Loucy (cell line): ENCODE measurements at regions not wholly inside any gene's neighbourhood (a gene's known extent, or its start where the extent isn't known, plus 50 kb on each side); places are given as distances from the start of the nearest gene placed in this dataset.

ENCODE experiments used
- EZH2phosphoT487 ChIP-seq: fragments of 200-600 bp; IDR thresholded peaks from 2 replicates; pipeline ENCODE4 v1.6.1; 2018; ENCODE audit warnings: antibody characterized with exemption, mild to moderate bottlenecking, moderate library complexity, borderline replicate concordance
- TF ChIP-seq, protein P1 (sequence below): fragments of 200-600 bp; sonication (generic); conservative IDR thresholded peaks from 2 replicates; pipeline ENCODE4 v1.5.1; 2014; ENCODE audit warnings: mild to moderate bottlenecking, antibody characterized with exemption, low read length

DNA sequence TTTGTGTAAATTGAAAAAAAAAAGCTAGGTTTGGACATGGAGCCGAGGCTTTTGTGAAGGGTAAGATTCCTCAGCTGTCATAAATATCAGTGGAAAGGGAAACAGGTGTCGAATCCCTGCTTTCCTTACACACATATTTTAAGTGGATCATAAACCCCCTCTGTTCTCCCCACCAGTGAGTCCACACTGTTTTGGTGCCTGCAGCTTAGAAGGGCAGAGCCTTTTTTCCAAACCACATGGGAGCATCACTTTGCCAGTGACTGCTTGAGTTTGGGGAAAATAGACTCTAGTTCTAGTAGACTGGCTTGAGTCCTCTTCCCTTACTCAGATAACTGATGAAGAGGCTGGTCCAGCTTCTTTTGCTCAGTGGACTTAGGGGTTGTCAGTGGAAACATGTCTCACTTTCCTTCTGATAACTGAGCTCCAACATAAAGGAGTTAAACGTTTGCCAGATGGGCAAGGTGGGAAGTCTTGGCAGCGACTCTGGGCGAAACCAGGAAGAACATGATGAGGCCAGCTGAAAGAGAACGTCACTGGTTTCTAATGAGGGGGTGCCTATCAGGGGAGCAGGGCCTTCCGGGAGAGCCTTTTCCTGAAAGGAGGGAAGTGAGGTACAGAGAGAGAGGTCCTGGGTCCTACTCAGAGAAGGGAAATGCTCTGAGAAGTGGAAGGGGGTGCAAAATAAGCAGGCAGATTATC lies 168.1 kb upstream of the PARP11 start:
- TF ChIP-seq, protein P1, sequence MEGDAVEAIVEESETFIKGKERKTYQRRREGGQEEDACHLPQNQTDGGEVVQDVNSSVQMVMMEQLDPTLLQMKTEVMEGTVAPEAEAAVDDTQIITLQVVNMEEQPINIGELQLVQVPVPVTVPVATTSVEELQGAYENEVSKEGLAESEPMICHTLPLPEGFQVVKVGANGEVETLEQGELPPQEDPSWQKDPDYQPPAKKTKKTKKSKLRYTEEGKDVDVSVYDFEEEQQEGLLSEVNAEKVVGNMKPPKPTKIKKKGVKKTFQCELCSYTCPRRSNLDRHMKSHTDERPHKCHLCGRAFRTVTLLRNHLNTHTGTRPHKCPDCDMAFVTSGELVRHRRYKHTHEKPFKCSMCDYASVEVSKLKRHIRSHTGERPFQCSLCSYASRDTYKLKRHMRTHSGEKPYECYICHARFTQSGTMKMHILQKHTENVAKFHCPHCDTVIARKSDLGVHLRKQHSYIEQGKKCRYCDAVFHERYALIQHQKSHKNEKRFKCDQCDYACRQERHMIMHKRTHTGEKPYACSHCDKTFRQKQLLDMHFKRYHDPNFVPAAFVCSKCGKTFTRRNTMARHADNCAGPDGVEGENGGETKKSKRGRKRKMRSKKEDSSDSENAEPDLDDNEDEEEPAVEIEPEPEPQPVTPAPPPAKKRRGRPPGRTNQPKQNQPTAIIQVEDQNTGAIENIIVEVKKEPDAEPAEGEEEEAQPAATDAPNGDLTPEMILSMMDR, result no peak
- TF ChIP-seq EZH2phosphoT487, result no peak
